ENCODE measurements at regions not wholly inside any gene's neighbourhood (a gene's known extent, or its start where the extent isn't known, plus 50 kb on each side); places are given as distances from the start of the nearest gene placed in this dataset.
A peak's percentile ranks its signal among the peaks of the same experiment; 100 is the strongest.
"Not testable (repeated sequence)": the region's sequence is repeated elsewhere in the genome, so short reads cannot be mapped to it uniquely, and the experiment has no call there.

DNA sequence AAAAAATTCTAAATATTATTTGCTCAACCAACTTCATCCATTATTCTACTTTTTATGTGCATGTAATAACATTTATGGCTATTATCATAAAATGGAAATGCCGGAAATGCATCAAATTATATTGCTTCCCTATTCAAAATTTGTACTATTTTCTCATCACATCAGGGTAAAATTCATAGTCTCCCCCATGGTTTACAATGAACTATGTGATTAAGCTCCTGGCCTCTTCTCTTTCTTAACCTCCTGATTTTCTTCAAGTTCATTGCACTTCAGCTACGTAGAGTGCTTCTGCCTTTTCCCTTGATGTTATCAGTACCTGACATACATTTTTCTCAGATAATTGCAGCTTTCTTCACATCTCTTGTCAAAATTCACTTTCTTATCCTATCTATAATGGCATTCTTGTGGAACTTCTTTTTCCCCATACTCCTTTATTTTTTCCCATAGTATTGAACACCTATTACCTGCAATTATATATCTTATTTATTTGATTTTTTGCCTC is 699.1 kb upstream of the ADGRB3 start:
- Histone ChIP-seq H3K36me3 (no peaks in the 10 kb centered on the region), H3K27me3 (no peaks in the 10 kb centered on the region), H3K4me3 (no peak overlapping the region), H3K9me3 (replicated peaks in 1 of 11) (peaks cover 0 to 7% (median 0%) of the 10 kb centered on the region in 11 experiments; a peak in 4 of 22 replicates), H4K20me1 (no peaks in the 10 kb centered on the region), H3K4me1 (no peaks in the 10 kb centered on the region), H3K9ac (no peak overlapping the region), H3K27ac (no peak overlapping the region), H3K4me2 (no peak overlapping the region)
- TF ChIP-seq Cebpa-rat (IDR thresholded peaks at IDR 0.05), result no peak

DNA sequence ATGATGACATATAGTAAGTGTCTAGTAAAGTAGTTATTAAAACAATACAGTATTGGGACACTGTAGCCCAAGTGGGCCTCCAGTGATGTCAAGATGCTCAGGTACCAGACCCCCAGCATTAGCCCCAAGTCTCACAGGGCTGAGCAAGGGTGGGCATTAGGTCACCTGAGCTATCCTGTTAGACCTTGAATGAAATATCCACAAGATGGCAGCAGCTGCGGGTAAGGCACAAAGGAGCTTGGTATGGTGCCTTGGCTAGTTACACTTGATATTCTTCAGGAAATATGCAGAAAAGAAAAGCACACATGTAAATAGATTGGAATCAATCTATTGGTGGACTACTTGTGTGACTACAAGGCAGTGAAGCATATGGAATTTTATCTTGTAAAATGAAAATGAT is 701.8 kb upstream of the ADGRB3 start:
- Histone ChIP-seq H3K4me1 (no peaks in the 10 kb centered on the region), H3K9ac (no peak overlapping the region), H3K4me2 (no peak overlapping the region), H3K27me3 (no peaks in the 10 kb centered on the region), H3K4me3 (no peak overlapping the region), H3K27ac (no peak overlapping the region), H4K20me1 (no peaks in the 10 kb centered on the region), H3K9me3 (replicated peaks in 1 of 11) (no peaks in the 10 kb centered on the region; a peak in 2 of 22 replicates), H3K36me3 (no peaks in the 10 kb centered on the region)
- no peak for TF ChIP-seq Cebpa-rat (IDR thresholded peaks at IDR 0.05)

DNA sequence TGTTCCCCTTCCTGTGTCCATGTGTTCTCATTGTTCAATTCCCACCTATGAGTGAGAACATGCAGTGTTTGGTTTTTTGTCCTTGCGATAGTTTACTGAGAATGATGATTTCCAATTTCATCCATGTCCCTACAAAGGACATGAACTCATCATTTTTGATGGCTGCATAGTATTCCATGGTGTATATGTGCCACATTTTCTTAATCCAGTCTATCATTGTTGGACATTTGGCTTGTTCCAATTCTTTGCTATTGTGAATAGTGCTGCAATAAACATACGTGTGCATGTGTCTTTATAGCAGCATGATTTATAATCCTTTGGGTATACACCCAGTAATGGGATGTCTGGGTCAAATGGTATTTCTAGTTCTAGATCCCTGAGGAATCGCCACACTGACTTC is 712.5 kb upstream of the ADGRB3 start:
- not testable (repeated sequence) for H3K9me3 ChIP-seq (replicated peaks in 1 of 11); H3K4me1 ChIP-seq; H3K9ac ChIP-seq

DNA sequence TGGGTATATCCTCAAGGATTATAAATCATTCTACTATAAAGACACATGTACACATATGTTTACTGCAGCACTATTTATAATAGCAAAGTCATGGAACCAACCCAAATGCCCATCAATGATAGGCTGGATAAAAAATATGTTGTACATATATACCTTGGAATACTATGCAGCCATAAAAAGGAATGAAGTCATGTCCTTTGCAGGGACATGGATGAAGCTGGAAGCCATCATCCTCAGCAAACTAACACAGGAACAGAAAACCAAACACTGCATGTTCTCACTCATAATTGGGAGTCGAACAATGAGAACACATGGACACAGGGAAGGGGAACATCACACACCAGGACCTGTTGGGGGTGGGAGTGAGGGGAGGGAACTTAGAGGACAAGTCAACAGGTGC is 715.0 kb upstream of the ADGRB3 start:
- H3K27me3 ChIP-seq, H4K20me1 ChIP-seq, H3K27ac ChIP-seq, H3K9ac ChIP-seq, H3K4me1 ChIP-seq, H3K4me2 ChIP-seq, H3K36me3 ChIP-seq, H3K4me3 ChIP-seq: not testable (repeated sequence)
- peaks cover 0 to 13% (median 6%) of the 10 kb centered on the region in 11 experiments; a peak in 16 of 22 replicates for H3K9me3 ChIP-seq (replicated peaks in 1 of 11)

More for the DNA sequence above, 712.5 kb upstream of the ADGRB3 start:
- H3K27me3 ChIP-seq, H3K4me3 ChIP-seq, H3K27ac ChIP-seq, H4K20me1 ChIP-seq, H3K36me3 ChIP-seq, H3K4me2 ChIP-seq: not testable (repeated sequence)

DNA sequence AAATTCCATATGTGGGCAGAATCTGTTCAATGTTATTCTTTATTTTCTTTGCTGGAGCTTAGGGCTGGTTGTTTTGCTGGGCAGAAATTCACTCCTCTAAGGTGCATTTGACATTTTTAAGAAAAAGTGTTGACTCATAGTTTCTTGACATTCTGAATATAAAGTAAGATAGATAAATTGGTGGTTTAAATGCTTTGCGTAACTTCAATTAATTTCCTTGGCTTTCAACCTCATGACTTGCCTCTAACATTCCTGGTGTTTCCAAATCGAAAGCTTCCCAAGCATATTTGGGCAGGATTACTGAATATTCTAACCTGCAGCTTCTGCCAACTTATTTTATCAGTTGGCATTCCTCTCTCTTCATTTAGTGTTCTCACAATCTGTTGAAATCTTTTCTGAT is 718.7 kb upstream of the ADGRB3 start:
- Histone ChIP-seq H3K27ac (no peak overlapping the region), H3K9me3 (replicated peaks in 1 of 11) (peaks cover 0 to 21% (median 13%) of the 10 kb centered on the region in 11 experiments; a peak in 17 of 22 replicates), H3K4me2 (no peak overlapping the region), H4K20me1 (no peaks in the 10 kb centered on the region), H3K4me3 (no peak overlapping the region), H3K27me3 (no peaks in the 10 kb centered on the region), H3K4me1 (no peaks in the 10 kb centered on the region), H3K9ac (no peak overlapping the region), H3K36me3 (no peaks in the 10 kb centered on the region)
- no peak for TF ChIP-seq Cebpa-rat (IDR thresholded peaks at IDR 0.05)

DNA sequence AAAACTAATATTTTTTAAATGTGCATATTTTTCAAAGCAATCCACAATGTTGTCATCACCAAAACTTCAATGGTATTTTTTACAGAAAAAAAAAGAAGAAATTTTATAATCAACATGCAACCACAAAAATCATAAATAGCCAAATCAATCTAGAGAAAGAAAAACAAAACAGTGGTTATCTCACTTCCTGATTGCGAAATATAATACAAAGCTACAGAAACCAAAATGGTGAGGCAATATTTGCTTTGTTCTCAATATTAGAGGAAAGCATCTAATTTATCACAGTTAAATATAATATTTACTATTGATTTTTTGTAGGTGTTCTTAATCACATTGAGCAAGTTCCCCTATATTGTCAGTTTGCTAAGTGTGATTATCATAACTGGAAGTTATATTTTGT is 720.7 kb upstream of the ADGRB3 start:
- H3K4me2 ChIP-seq, result no peak overlapping the region
- H3K36me3 ChIP-seq, result no peaks in the 10 kb centered on the region
- peak in 2 of 11 experiments; percentile 17 to 74; a peak in 3 of 22 replicates for TF ChIP-seq Cebpa-rat (IDR thresholded peaks at IDR 0.05)
- no peaks in the 10 kb centered on the region for H3K27me3 ChIP-seq
- no peaks in the 10 kb centered on the region for H4K20me1 ChIP-seq
- H3K4me1 ChIP-seq, result no peaks in the 10 kb centered on the region
- H3K4me3 ChIP-seq, result no peak overlapping the region
- no peak overlapping the region for H3K27ac ChIP-seq
- no peak overlapping the region for H3K9ac ChIP-seq
- H3K9me3 ChIP-seq (replicated peaks in 1 of 11), result peaks cover 0 to 21% (median 13%) of the 10 kb centered on the region in 11 experiments; a peak in 17 of 22 replicates

DNA sequence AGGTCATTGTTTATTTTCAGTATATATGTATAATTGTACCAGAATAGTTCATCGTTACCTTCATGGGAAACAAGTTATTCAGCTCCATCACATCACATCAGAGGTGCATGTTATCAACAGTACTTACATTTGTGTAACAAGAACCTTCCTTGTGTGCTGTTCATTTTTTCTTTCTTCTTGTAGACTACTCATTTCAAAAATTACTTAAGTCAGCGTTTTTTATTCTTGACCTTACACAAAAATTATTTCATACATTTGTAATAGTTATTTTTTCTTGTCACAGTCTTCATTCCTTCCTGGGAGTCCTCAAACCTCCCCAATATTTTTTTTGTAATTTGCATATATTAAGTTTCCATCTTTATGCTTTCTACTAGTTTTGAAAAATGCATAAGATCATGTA is 725.7 kb upstream of the ADGRB3 start:
- Histone ChIP-seq H3K9me3 (replicated peaks in 1 of 11) (peaks cover 0 to 6% (median under 1%) of the 10 kb centered on the region in 11 experiments; a peak in 8 of 22 replicates), H3K36me3 (no peaks in the 10 kb centered on the region), H3K27ac (no peak overlapping the region), H3K4me1 (no peaks in the 10 kb centered on the region), H4K20me1 (no peaks in the 10 kb centered on the region), H3K27me3 (no peaks in the 10 kb centered on the region), H3K9ac (no peak overlapping the region), H3K4me3 (no peak overlapping the region), H3K4me2 (no peak overlapping the region)
- no peak for TF ChIP-seq Cebpa-rat (IDR thresholded peaks at IDR 0.05)

DNA sequence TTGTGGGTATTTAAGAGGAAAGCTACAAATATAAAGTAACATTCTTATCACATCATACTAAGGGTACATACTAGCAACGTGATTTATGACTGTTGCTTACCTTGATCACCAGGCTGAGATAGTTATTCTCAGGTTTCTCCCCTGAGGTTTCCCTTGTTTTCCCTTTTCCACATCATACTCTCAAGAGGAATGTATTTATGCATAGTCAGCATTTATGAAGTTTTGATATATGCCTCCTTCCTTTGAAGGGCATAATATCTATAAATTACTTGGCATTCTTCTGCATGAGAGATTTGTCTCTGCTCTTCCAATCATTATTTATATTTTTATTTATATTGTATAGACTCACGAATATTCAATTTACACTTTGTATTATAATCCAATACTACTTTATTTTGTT is 726.7 kb upstream of the ADGRB3 start:
- Histone ChIP-seq H3K4me3 (no peak overlapping the region), H3K9me3 (replicated peaks in 1 of 11) (peaks cover 0 to 8% (median 0%) of the 10 kb centered on the region in 11 experiments; a peak in 3 of 22 replicates), H3K36me3 (no peaks in the 10 kb centered on the region), H3K4me1 (no peaks in the 10 kb centered on the region), H3K4me2 (no peak overlapping the region), H3K27me3 (no peaks in the 10 kb centered on the region), H3K27ac (no peak overlapping the region), H4K20me1 (no peaks in the 10 kb centered on the region), H3K9ac (no peak overlapping the region)
- TF ChIP-seq Cebpa-rat (IDR thresholded peaks at IDR 0.05), result no peak

DNA sequence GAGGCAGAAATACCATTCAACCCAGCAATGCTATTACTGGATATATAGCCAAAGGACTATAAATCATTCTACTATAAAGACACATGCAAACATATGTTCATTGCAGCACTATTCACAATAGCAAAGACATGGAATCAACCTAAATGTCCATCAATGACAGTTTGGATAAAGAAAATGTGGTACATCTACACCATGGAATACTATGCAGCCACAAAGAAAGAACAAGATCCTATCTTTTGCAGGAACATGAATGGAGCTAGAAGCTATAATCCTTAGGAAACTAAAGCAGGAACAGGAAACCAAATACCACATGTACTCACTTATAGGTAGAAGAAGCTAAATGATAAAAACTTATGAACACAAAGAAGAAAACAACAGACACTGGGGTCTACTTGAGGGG is 730.3 kb upstream of the ADGRB3 start:
- not testable (repeated sequence) for H3K4me2 ChIP-seq, H3K36me3 ChIP-seq, H3K27me3 ChIP-seq, H3K27ac ChIP-seq, H4K20me1 ChIP-seq, H3K4me3 ChIP-seq, H3K9ac ChIP-seq, H3K4me1 ChIP-seq
- peaks cover 0 to 16% (median 8%) of the 10 kb centered on the region in 11 experiments; a peak in 16 of 22 replicates for H3K9me3 ChIP-seq (replicated peaks in 1 of 11)

DNA sequence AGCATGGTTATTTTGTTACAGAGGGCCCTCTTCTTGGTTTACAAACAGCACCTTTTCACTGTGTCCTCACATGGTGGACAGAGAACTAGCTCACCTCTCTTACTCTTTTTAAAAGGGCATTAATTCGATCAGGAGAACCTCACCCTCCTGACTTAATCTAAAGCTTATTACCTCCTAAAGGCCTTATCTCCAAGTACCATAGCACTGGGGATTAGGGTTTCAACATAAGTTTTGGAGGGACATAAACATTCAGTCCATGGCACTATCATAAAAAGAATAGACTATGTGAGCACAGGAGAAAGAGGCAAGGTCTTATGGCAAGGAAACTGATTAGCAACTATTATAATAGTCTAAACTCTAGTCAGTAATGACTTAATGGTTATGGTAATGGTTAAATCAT is 736.2 kb upstream of the ADGRB3 start:
- Histone ChIP-seq H3K4me3 (no peak overlapping the region), H3K9ac (no peak overlapping the region), H4K20me1 (no peaks in the 10 kb centered on the region), H3K4me1 (peaks cover 0 to 25% (median 14%) of the 10 kb centered on the region in 10 experiments; a peak in 16 of 20 replicates), H3K27ac (peak overlapping the region in 2 of 11 experiments; percentile 5 to 23; a peak in 1 of 22 replicates), H3K4me2 (no peak overlapping the region), H3K9me3 (replicated peaks in 1 of 11) (peaks cover 0 to 15% (median 8%) of the 10 kb centered on the region in 11 experiments; a peak in 17 of 22 replicates), H3K27me3 (no peaks in the 10 kb centered on the region), H3K36me3 (no peaks in the 10 kb centered on the region)
- no peak for TF ChIP-seq Cebpa-rat (IDR thresholded peaks at IDR 0.05)
